ENCODE measurements at regions not wholly inside any gene's neighbourhood (a gene's known extent, or its start where the extent isn't known, plus 50 kb on each side); places are given as distances from the start of the nearest gene placed in this dataset.

GRCh38 chr5:71384706-71385105 is 70.7 kb upstream of the BDP1 start:
- Histone ChIP-seq H3K4me2 (ENCODE audit: insufficient read depth in 1 of 2, low read depth in 2 of 2, low read length in 2 of 2) (no peak overlapping the region), H3K79me2 (ENCODE audit: control insufficient read depth in 1 of 2, insufficient read depth in 2 of 2, low read length in 2 of 2) (no peaks in the 10 kb centered on the region), H2AK5ac (ENCODE audit: low read depth, low read length) (no peak overlapping the region), H2BK20ac (ENCODE audit: low read length) (no peak overlapping the region), H2BK120ac (replicated peaks; ENCODE audit: low read depth, low read length) (no peak overlapping the region), H3K36me3 (ENCODE audit: control insufficient read depth in 2 of 4, insufficient read depth in 4 of 4, low read length in 3 of 4) (no peaks in the 10 kb centered on the region), H4K91ac (replicated peaks; ENCODE audit: insufficient read length, low read length) (no peak overlapping the region), H3K4ac (replicated peaks; ENCODE audit: insufficient read length, low read depth, low read length) (no peak overlapping the region), H3K23ac (ENCODE audit: insufficient read length) (no peak overlapping the region), H3K27ac (ENCODE audit: low read depth, low read length) (no peak overlapping the region), H4K5ac (ENCODE audit: insufficient read length, low read depth, low read length) (no peak overlapping the region), H4K8ac (ENCODE audit: extremely low read depth, insufficient read depth, low read length) (no peak overlapping the region), H2AFZ (ENCODE audit: low read length) (no peak overlapping the region), H3K9me3 (ENCODE audit: insufficient read depth in 2 of 2, low read depth in 1 of 2, low read length in 1 of 2) (no peaks in the 10 kb centered on the region), H3K18ac (ENCODE audit: extremely low read depth, low read length) (no peak overlapping the region), H2BK12ac (ENCODE audit: low read depth, low read length) (no peak overlapping the region), H3K79me1 (ENCODE audit: low read depth, low read length) (no peaks in the 10 kb centered on the region), H2BK15ac (ENCODE audit: low read length) (no peak overlapping the region), H3K9ac (replicated peaks in 1 of 4; ENCODE audit: extremely low read depth in 1 of 4, low read depth in 3 of 4, low read length in 3 of 4) (no peak overlapping the region), H2BK5ac (ENCODE audit: low read depth, low read length) (no peak overlapping the region), H3K4me3 (ENCODE audit: extremely low read depth in 1 of 4, insufficient read depth in 2 of 4, low read depth in 3 of 4, low read length in 4 of 4) (no peak overlapping the region), H3K14ac (ENCODE audit: insufficient read length) (no peak overlapping the region), H4K20me1 (replicated peaks in 1 of 2; ENCODE audit: control insufficient read depth in 1 of 2, insufficient read depth in 2 of 2, low read length in 2 of 2) (no peaks in the 10 kb centered on the region), H3K27me3 (replicated peaks in 1 of 4; ENCODE audit: control insufficient read depth in 3 of 4, extremely low read depth in 1 of 4, insufficient read depth in 3 of 4, low read length in 3 of 4) (no peaks in the 10 kb centered on the region), H3K23me2 (ENCODE audit: low read depth, low read length) (no peaks in the 10 kb centered on the region), H3K4me1 (replicated peaks in 1 of 4; ENCODE audit: control insufficient read depth in 3 of 4, insufficient read depth in 4 of 4, low read length in 3 of 4) (no peaks in the 10 kb centered on the region), H3K56ac (replicated peaks; ENCODE audit: insufficient read length, low read depth, low read length) (no peak overlapping the region)
- POLR2A ChIA-PET (ENCODE audit: partially characterized antibody) = no interaction called here
- CTCF ChIA-PET (ENCODE audit: partially characterized antibody) = no interaction called here
- DNase-seq (ENCODE audit: low read depth in 1 of 2, low spot score in 2 of 2) (no peak), FAIRE-seq (no peak)
- no peak for TF ChIP-seq EP300 (IDR thresholded peaks at IDR 0.05; ENCODE audit: borderline replicate concordance in 1 of 2, low read depth in 2 of 2, low read length in 2 of 2)
- no peak for TF ChIP-seq CHD1 (IDR thresholded peaks at IDR 0.05; ENCODE audit: low read depth, low read length)
- TF ChIP-seq KDM1A (IDR thresholded peaks at IDR 0.05; ENCODE audit: borderline replicate concordance, low read length) = no peak
- TF ChIP-seq POLR2AphosphoS5 (IDR thresholded peaks at IDR 0.05; ENCODE audit: low read depth, low read length) = no peak
- TF ChIP-seq CTBP2 (IDR thresholded peaks at IDR 0.05; ENCODE audit: borderline replicate concordance, insufficient read depth, insufficient read length, low read length) = no peak
- no peak for TF ChIP-seq BRCA1 (IDR thresholded peaks at IDR 0.05; ENCODE audit: low read depth, low read length)
- WGBS, 2 experiments (ENCODE audit: extremely low coverage in 1 of 2, insufficient coverage in 1 of 2, insufficient read length in 1 of 2, insufficient replicate concordance in 2 of 2, low coverage in 1 of 2, low lambda C conversion rate in 2 of 2, missing lambda C conversion rate in 1 of 2) = 88% methylated on average over 1 of the region's 1 CpG; no CpG with 5 or more reads in 1 of the 2 experiments
